D721Med (cell line): ENCODE measurements at regions not wholly inside any gene's neighbourhood (a gene's known extent, or its start where the extent isn't known, plus 50 kb on each side); places are given as distances from the start of the nearest gene placed in this dataset.

ENCODE experiments used
- DNase-seq: peaks from one replicate; pipeline ENCODE4 v3.0.0; 2011; ENCODE audit warnings: low spot score; ENCODE audit not compliant: insufficient read length
- FAIRE-seq: peaks from 2 replicates; lab custom pipeline; 2011; peaks lifted over from hg19 to GRCh38; lab: Jason Lieb, UNC
- TF ChIP-seq, protein P1 (sequence below): IDR thresholded peaks from 2 replicates; pipeline ENCODE4 v1.5.1; 2012; ENCODE audit warnings: mild to moderate bottlenecking, control low read depth; ENCODE audit not compliant: insufficient read depth; ENCODE audit errors: missing control alignments

- TF ChIP-seq, protein P1, sequence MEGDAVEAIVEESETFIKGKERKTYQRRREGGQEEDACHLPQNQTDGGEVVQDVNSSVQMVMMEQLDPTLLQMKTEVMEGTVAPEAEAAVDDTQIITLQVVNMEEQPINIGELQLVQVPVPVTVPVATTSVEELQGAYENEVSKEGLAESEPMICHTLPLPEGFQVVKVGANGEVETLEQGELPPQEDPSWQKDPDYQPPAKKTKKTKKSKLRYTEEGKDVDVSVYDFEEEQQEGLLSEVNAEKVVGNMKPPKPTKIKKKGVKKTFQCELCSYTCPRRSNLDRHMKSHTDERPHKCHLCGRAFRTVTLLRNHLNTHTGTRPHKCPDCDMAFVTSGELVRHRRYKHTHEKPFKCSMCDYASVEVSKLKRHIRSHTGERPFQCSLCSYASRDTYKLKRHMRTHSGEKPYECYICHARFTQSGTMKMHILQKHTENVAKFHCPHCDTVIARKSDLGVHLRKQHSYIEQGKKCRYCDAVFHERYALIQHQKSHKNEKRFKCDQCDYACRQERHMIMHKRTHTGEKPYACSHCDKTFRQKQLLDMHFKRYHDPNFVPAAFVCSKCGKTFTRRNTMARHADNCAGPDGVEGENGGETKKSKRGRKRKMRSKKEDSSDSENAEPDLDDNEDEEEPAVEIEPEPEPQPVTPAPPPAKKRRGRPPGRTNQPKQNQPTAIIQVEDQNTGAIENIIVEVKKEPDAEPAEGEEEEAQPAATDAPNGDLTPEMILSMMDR = no peak
Measured at GRCh38 chr9:109624896-109625295, 126.8 kb upstream of the PTPN3 start.

DNA sequence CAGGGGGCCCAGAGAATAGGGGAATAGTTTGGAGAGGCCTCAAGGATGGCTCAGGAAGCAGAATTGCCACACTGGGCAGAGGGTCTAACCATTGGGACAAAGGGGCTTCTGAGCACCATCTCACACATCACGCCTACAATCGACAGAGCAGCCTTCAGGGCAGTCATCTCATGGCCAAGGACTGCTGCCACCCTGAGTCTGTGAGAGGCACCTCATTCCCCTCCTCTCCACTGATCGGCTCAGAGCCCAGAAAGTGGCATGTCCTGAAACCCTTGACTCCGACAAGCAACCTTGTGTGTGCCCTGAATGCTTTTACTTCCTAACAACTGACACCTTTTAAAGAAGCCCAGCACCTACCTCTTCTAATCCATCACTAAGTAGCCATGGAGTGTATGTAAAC is 128.9 kb upstream of the PTPN3 start:
- TF ChIP-seq, protein P1 = no peak
- DNase-seq (no peak), FAIRE-seq (no peak)

More at GRCh38 chr9:109624896-109625295, 126.8 kb upstream of the PTPN3 start:
- FAIRE-seq (no peak), DNase-seq (no peak)

GRCh38 chr9:109629615-109630014 is 131.5 kb upstream of the PTPN3 start:
- DNase-seq (no peak), FAIRE-seq (no peak)
- TF ChIP-seq, protein P1 = no peak

DNA sequence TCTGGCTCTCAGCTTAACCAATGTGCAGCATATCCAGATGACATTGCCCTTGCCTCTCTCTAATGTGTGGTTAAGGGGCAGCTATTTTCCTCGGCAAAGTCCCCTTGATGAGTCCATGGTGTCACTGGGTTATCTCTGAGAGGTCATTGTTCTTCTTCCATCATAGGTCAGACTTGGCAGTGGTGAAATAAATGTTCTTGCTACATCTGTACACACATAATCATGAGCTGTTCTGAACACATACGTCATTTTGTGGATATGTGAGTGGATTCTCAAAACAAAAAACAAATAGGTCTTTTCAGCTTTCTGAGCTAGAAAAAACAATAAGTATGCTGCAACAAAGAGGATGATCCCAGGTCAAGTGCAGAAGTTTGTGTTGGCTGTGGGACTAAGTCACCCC is 134.7 kb upstream of the PTPN3 start:
- TF ChIP-seq, protein P1 = no peak
- no peak for DNase-seq
- no peak for FAIRE-seq

DNA sequence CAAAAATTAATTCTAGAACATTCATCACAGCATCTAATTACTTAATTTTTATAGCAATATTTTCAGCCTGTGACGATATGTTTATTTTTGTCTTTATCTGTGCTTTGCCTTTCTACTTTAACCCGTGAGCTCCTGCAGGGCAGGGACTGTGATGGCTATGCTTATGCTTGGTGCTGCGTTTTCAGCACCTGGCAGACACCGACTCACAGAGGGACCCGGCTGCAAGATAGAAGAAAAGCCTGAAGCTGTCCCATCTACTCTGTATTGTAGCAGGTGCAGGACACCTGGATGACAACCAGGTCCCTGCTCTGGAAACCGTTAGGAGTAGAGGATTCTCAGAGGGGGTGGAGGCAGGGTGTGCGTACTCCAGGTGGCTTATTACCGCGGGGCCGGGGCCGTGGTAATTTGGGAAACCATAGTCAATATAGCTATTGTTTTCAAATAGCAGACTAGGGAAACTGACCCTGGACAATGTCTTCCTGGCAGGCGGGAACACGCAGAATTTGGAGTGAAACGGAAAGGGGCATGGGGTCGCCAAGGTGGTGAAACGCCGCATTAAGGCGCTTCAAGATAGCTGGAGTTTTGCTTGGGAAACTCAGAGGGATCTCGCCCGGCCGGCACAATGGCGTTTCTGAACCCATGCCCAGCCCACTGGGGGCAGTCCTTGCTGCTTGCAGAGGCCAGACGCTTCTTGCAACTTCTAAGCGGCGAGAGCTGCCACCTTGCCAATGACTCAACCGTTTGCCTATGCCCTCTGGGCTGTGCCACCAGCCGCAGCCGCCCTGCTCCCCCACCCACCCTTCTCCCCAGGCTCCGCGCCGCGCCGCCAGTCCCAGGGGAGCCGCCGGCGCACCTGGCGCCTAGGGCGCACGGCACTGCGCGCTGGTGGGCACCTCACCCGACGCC is 140.1 kb upstream of the PALM2AKAP2 start:
- no peak for DNase-seq
- TF ChIP-seq, protein P1 = no peak
- FAIRE-seq = no peak

DNA sequence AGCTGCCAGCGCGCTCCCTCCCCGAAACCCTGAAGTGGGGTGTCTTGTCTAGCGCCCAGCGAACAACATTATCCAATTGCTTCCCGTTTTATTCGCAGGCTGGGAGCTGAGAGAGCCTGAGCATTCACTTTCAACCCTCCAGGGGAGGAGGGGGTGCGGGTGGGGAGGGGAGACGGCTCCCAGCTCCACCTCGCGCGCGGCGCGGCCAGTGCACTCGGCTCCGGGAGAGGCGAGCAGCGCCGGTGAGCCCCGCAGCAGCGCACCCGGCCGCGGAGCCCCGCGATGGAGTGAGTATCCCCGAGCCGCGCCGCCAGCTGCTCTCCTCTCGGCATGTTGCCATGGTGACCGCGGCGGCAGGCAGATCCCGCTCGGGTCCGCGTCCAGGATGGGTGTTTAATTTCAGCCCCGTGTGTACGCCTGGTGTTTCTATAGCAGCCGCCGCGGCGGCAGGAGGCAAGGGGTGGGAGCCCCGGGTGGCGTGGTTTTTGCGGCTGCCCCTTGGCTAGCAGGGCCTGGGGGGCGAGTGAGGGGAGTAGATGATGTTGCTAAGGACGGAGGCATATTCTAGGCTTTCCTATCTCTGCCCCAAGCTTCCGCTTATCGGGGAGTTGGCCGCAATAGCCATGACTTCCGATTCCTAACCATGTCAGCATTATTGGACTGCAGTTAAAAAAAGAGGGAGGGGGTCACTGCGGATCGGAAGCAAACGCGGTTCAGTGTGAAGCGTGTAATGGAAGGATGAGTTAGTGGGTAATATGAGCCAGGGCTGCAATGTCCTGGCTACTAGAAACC is 139.2 kb upstream of the PALM2AKAP2 start:
- DNase-seq = no peak
- TF ChIP-seq, protein P1 = no peak
- no peak for FAIRE-seq

GRCh38 chr9:109641372-109641659 is 138.7 kb upstream of the PALM2AKAP2 start:
- no peak for FAIRE-seq
- TF ChIP-seq, protein P1 = no peak
- DNase-seq = no peak
